Lower lobe of right lung (tissue), 2 donors: ENCODE measurements at regions not wholly inside any gene's neighbourhood (a gene's known extent, or its start where the extent isn't known, plus 50 kb on each side); places are given as distances from the start of the nearest gene placed in this dataset.

Experiments
- ATAC-seq, 2 donors: fragments of 200-7000 bp; cut with Tn5 transposase; one replicate each; pipeline ENCODE4 v1.9.1; 2020 to 2022; ENCODE audit warnings: mild to moderate bottlenecking in 2 of 2, moderate library complexity in 2 of 2
- DNase-seq: peaks from one replicate; pipeline ENCODE4 v3.0.0-alpha.2; 2020
- H3K27ac ChIP-seq: fragments of 200-600 bp; one replicate; pipeline ENCODE4 v1.8.0; 2022
- H3K27me3 ChIP-seq: fragments of 200-600 bp; one replicate; pipeline ENCODE4 v1.8.0; 2022; ENCODE audit warnings: low read depth
- H3K36me3 ChIP-seq: fragments of 200-600 bp; one replicate; pipeline ENCODE4 v1.8.0; 2022; ENCODE audit warnings: mild to moderate bottlenecking
- H3K4me1 ChIP-seq: fragments of 200-600 bp; one replicate; pipeline ENCODE4 v1.8.0; 2022
- H3K4me3 ChIP-seq: fragments of 200-600 bp; one replicate; pipeline ENCODE4 v1.8.0; 2022; ENCODE audit warnings: mild to moderate bottlenecking
- H3K9me3 ChIP-seq: fragments of 200-600 bp; one replicate; pipeline ENCODE4 v1.8.0; 2022
- intact Hi-C: fragments of 100-400 bp; cut with DNase I; formaldehyde crosslinking; loops from one replicate; pipeline ENCODE4 v1.11.0; 2022
- TF ChIP-seq, protein P1 (sequence below): fragments of 200-600 bp; IDR thresholded peaks from one replicate; pipeline ENCODE4 v1.8.0; 2022; ENCODE audit warnings: antibody characterized with exemption, mild to moderate bottlenecking
- donor health status: DM: no; HTN: yes; CAD: no; lungs with severe emphysema.

DNA sequence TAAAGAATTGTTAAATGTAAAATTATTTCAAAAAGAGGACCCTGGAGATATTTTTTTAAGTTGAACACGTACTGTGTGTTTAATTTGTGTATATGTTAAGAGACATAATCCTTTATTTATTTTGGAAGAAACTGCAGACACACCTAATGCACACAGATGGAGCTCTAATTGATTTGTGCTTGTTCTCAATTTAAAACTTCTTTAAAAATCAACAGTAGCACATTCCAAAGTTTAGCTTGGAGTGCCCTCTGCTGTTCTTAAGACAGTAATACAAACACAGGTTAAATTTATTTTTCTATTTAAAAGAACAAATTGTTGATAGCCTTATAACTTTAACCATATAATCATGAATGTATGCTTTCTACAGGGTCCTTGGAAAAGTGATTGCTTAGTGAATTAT, 277.6 kb upstream of the ADAMTS16 start:
- no peaks in the 10 kb centered on the region for H3K27me3 ChIP-seq
- TF ChIP-seq, protein P1, sequence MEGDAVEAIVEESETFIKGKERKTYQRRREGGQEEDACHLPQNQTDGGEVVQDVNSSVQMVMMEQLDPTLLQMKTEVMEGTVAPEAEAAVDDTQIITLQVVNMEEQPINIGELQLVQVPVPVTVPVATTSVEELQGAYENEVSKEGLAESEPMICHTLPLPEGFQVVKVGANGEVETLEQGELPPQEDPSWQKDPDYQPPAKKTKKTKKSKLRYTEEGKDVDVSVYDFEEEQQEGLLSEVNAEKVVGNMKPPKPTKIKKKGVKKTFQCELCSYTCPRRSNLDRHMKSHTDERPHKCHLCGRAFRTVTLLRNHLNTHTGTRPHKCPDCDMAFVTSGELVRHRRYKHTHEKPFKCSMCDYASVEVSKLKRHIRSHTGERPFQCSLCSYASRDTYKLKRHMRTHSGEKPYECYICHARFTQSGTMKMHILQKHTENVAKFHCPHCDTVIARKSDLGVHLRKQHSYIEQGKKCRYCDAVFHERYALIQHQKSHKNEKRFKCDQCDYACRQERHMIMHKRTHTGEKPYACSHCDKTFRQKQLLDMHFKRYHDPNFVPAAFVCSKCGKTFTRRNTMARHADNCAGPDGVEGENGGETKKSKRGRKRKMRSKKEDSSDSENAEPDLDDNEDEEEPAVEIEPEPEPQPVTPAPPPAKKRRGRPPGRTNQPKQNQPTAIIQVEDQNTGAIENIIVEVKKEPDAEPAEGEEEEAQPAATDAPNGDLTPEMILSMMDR: peak; percentile 44
- no peak overlapping the region for H3K27ac ChIP-seq
- ATAC-seq: no peak
- no peaks in the 10 kb centered on the region for H3K9me3 ChIP-seq
- no peaks in the 10 kb centered on the region for H3K4me1 ChIP-seq
- DNase-seq: no peak
- no peaks in the 10 kb centered on the region for H3K36me3 ChIP-seq
- intact Hi-C loops: no loop called here
- H3K4me3 ChIP-seq: no peak overlapping the region

DNA sequence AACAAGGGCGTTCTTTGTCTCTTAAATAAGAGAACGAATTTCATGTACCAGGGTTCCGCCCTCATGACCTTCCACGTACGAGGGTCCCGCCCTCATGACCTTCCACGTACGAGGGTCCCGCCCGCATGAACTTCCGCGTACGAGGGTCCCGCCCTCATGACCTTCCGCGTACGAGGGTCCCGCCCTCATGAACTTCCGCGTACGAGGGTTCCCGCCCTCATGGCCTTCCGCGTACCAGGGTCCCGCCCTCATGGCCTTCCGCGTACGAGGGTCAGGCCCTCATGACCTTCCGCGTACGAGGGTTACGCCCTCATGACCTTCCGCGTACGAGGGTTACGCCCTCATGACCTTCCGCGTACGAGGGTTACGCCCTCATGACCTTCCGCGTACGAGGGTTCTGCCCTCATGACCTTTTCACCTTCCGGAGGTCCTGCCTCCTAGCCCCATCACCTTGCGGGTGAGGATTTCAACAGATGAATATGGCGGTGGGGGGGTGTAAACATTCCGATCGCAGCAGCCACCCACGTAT, 273.9 kb upstream of the ADAMTS16 start:
- TF ChIP-seq, protein P1: no peak
- no peak overlapping the region for H3K27ac ChIP-seq
- no peak for DNase-seq
- no peak for ATAC-seq
- H3K36me3 ChIP-seq: no peaks in the 10 kb centered on the region
- no peaks in the 10 kb centered on the region for H3K4me1 ChIP-seq
- H3K4me3 ChIP-seq: no peak overlapping the region
- H3K27me3 ChIP-seq: no peaks in the 10 kb centered on the region
- no peaks in the 10 kb centered on the region for H3K9me3 ChIP-seq
- intact Hi-C loops: no loop called here

DNA sequence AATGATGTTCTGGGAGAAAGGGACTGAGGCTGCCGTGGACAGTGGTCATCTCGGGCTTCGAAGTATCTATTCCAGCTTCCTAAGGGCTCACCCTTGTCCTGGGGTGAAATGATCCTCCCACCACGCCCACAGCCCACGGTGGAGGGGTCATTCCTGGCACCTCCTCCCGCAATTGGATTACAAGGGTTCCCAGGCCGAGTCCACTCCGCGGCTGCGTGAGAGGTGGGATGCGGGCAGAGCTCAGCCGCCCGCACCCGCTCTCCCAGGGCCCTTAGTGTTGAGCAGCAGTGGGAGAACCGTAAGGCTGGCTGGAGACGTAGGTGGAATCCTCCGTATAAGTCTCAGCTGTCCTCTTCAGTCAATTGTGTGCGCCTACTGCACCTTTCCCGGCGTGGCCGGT, 273.3 kb upstream of the ADAMTS16 start:
- Histone ChIP-seq H3K27ac (no peak overlapping the region), H3K4me3 (no peak overlapping the region), H3K4me1 (no peaks in the 10 kb centered on the region), H3K36me3 (no peaks in the 10 kb centered on the region), H3K27me3 (no peaks in the 10 kb centered on the region), H3K9me3 (no peaks in the 10 kb centered on the region)
- TF ChIP-seq, protein P1: no peak
- intact Hi-C loops: no loop called here
- DNase-seq (no peak), ATAC-seq (no peak)

GRCh38 chr5:4868140-4868735, 271.9 kb upstream of the ADAMTS16 start:
- TF ChIP-seq, protein P1: peak; percentile 74
- intact Hi-C loops: no loop called here
- H3K36me3 ChIP-seq: no peaks in the 10 kb centered on the region

DNA sequence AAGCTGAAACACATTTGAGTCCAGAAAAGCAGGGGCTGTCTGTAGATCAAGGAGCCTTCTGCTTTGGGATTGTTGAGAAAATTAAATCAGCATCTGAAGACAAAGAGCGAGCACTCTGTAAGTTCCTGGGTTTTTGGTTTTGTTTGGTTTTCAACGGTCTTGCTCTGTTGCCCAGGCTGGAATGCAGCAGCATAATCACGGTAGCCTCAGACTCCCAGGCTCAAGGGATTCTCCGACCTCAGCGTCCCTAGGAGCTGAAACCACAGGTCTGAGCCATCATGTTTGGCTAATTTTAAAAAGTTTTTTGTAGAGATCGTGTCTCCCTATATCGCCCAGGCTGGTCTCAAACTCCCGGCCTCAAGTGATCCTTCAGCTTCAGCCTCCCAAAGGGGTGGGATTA, 266.5 kb upstream of the ADAMTS16 start:
- Histone ChIP-seq H3K4me3 (no peak overlapping the region), H3K36me3 (no peaks in the 10 kb centered on the region), H3K27me3 (peaks cover 3% of the 10 kb centered on the region), H3K9me3 (no peaks in the 10 kb centered on the region), H3K27ac (no peak overlapping the region), H3K4me1 (no peaks in the 10 kb centered on the region)
- ATAC-seq: no peak
- no peak for DNase-seq
- intact Hi-C loops: no loop called here
- TF ChIP-seq, protein P1: no peak

More at GRCh38 chr5:4868140-4868735, 271.9 kb upstream of the ADAMTS16 start:
- Histone ChIP-seq H3K4me1 (no peaks in the 10 kb centered on the region), H3K4me3 (no peak overlapping the region), H3K27me3 (no peaks in the 10 kb centered on the region), H3K9me3 (no peaks in the 10 kb centered on the region), H3K27ac (no peak overlapping the region)
- DNase-seq (peak; percentile 53), ATAC-seq (peak; percentile 69 to 70)
